B cell (primary cell): ENCODE measurements at regions not wholly inside any gene's neighbourhood (a gene's known extent, or its start where the extent isn't known, plus 50 kb on each side); places are given as distances from the start of the nearest gene placed in this dataset.

Source experiments
- ATAC-seq: fragments of 200-7000 bp; cut with Tn5 transposase; one replicate; pipeline ENCODE4 v1.10.0; 2021; ENCODE audit warnings: low read depth, mild to moderate bottlenecking, moderate number of reproducible peaks, moderate library complexity
- CTCF ChIA-PET: fragments of 350-600 bp; sonication (Branson Sonifier 250); formaldehyde crosslinking; loops from one replicate; lab custom pipeline; 2021; ENCODE audit warnings: antibody characterized with exemption, inconsistent platforms; lab: Charles Lee
- POLR2A ChIA-PET: fragments of 350-600 bp; sonication (Branson Sonifier 250); formaldehyde crosslinking; loops from one replicate; lab custom pipeline; 2021; ENCODE audit warnings: antibody characterized with exemption; lab: Charles Lee
- DNase-seq: peaks from one replicate; pipeline ENCODE4 v3.0.0; 2013
- H2AFZ ChIP-seq: 2 replicates; pipeline ENCODE4 v1.6.1; 2012; ENCODE audit warnings: mild to moderate bottlenecking, low read depth, low read length; ENCODE audit not compliant: insufficient read depth, poor library complexity, severe bottlenecking
- H3K27ac ChIP-seq, 2 donors: 1 replicate in 1 of 2; 2 replicates in 1 of 2; pipeline ENCODE4 v1.5.1; 2012 to 2013; ENCODE audit warnings: low read length in 2 of 2, mild to moderate bottlenecking in 2 of 2, moderate library complexity in 1 of 2
- H3K27me3 ChIP-seq, 4 experiments: fragments of 200-600 bp in 1 of 4; sonication (generic) in 1 of 4; replicated peaks in 1 of 4; 1 replicate in 2 of 4; 2 replicates in 2 of 4; pipeline versions ENCODE4 v1.6.1 to v1.7.0; 2013 to 2016; ENCODE audit warnings: low read length in 3 of 4, mild to moderate bottlenecking in 2 of 4, mixed read lengths in 1 of 4, moderate library complexity in 1 of 4; ENCODE audit not compliant: insufficient read depth in 4 of 4, control insufficient read depth in 3 of 4; ENCODE audit errors: control extremely low read depth in 1 of 4
- H3K36me3 ChIP-seq, 2 experiments: replicated peaks in 1 of 2; 1 replicate in 1 of 2; 2 replicates in 1 of 2; pipeline versions ENCODE4 v1.6.1 to v1.7.1; 2013; ENCODE audit warnings: low read length in 1 of 2; ENCODE audit not compliant: insufficient read depth in 2 of 2, control insufficient read depth in 1 of 2; ENCODE audit errors: control extremely low read depth in 1 of 2, extremely low read depth in 1 of 2
- H3K4me1 ChIP-seq, 2 donors: fragments of 200-600 bp in 1 of 2; sonication (generic) in 1 of 2; 1 replicate in 1 of 2; 2 replicates in 1 of 2; pipeline versions ENCODE4 v1.5.1 to v1.6.1; 2013 to 2017; ENCODE audit warnings: low read length in 2 of 2; ENCODE audit not compliant: control insufficient read depth in 2 of 2, insufficient read depth in 2 of 2
- H3K4me2 ChIP-seq: replicated peaks from 2 replicates; pipeline ENCODE3; 2012; ENCODE audit warnings: mild to moderate bottlenecking, low read depth, low read length; ENCODE audit not compliant: poor library complexity, severe bottlenecking
- H3K4me3 ChIP-seq, 5 experiments: fragments of 200-600 bp in 1 of 5; sonication (generic) in 1 of 5; 1 replicate in 3 of 5; 2 replicates in 2 of 5; pipeline versions ENCODE4 v1.5.1 to v1.7.0; 2011 to 2016; ENCODE audit warnings: low read length in 4 of 5, mild to moderate bottlenecking in 4 of 5, low read depth in 2 of 5, control low read depth in 1 of 5, moderate library complexity in 1 of 5; ENCODE audit not compliant: insufficient read depth in 1 of 5; ENCODE audit errors: control extremely low read depth in 1 of 5, extremely low read depth in 1 of 5
- H3K79me2 ChIP-seq: fragments of 200-600 bp; sonication (generic); one replicate; pipeline ENCODE4 v1.6.0; 2016; ENCODE audit warnings: low read length; ENCODE audit not compliant: control insufficient read depth, insufficient read depth
- H3K9ac ChIP-seq: fragments of 200-600 bp; sonication (generic); 2 replicates; pipeline ENCODE4 v1.6.1; 2017; ENCODE audit warnings: mild to moderate bottlenecking, low read length, moderate library complexity
- H3K9me3 ChIP-seq, 3 donors: one replicate each; pipeline versions ENCODE4 v1.6.1 to v1.7.1; 2013; ENCODE audit warnings: low read length in 2 of 3; ENCODE audit not compliant: control insufficient read depth in 2 of 3, insufficient read depth in 1 of 3; ENCODE audit errors: control extremely low read depth in 1 of 3
- H4K20me1 ChIP-seq: 2 replicates; pipeline ENCODE4 v1.6.0; 2012; ENCODE audit warnings: mild to moderate bottlenecking, low read length; ENCODE audit not compliant: insufficient read depth, control insufficient read depth, poor library complexity, severe bottlenecking
- H3K27ac Mint-ChIP-seq: one replicate; pipeline ENCODE4 v1.8.0; 2021; ENCODE audit warnings: mixed read lengths
- H3K27me3 Mint-ChIP-seq: one replicate; pipeline ENCODE4 v1.8.0; 2021; ENCODE audit warnings: mixed read lengths
- H3K4me1 Mint-ChIP-seq: one replicate; pipeline ENCODE4 v1.8.0; 2021; ENCODE audit warnings: mixed read lengths
- H3K4me3 Mint-ChIP-seq: one replicate; pipeline ENCODE4 v1.8.0; 2021; ENCODE audit warnings: mixed read lengths
- H3K9me3 Mint-ChIP-seq: one replicate; pipeline ENCODE4 v1.8.0; 2022; ENCODE audit warnings: mixed read lengths; ENCODE audit not compliant: insufficient read depth
- EZH2 ChIP-seq: IDR thresholded peaks from 2 replicates; pipeline ENCODE4 v1.6.1; 2012; ENCODE audit warnings: borderline replicate concordance, low read depth, mild to moderate bottlenecking, moderate library complexity, low read length; ENCODE audit not compliant: insufficient read depth, poor library complexity, severe bottlenecking
- WGBS: methylation state at CpG from one replicate; pipeline ENCODE4 v1.1.5; 2013; ENCODE audit warnings: missing lambda C conversion rate; ENCODE audit not compliant: insufficient coverage; 5-methylcytosine and 5-hydroxymethylcytosine counted together
- intact Hi-C: fragments of 100-400 bp; cut with micrococcal nuclease; formaldehyde crosslinking; loops from one replicate; pipeline ENCODE4 v1.10.0; 2022
- TF ChIP-seq, protein P1 (sequence below): fragments of 200-600 bp; IDR thresholded peaks from one replicate; pipeline ENCODE4 v1.8.0; 2022; ENCODE audit warnings: antibody characterized with exemption, mild to moderate bottlenecking

DNA sequence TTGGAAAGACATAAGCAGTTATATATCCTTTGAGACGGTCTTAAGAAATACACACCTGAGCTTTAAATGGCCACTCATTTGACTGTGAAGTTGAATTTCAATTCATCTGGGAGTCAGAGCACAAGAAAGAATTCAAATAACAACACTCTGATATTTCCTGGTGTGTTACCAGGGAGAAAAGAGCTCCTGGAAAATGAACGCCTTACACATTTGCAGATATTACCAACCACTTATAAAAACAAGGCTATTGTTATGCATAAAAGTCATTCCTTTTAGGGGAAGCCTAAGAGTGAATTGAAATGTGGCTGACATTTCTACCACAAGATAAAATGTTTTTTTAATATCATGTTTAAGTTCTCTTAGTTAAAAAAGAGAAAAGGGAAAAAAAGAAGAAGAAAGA lies 229.2 kb upstream of the PLEKHG7 start:
- H3K4me3 Mint-ChIP-seq, result peak overlapping the region; percentile 74
- no peaks in the 10 kb centered on the region for H4K20me1 ChIP-seq
- H3K27me3 Mint-ChIP-seq, result no peaks in the 10 kb centered on the region
- ATAC-seq (no peak), DNase-seq (no peak)
- H3K4me3 ChIP-seq, result peak overlapping the region in 1 of 5 experiments; percentile 36
- intact Hi-C loops, result no loop called here
- no peaks in the 10 kb centered on the region for H3K27me3 ChIP-seq
- peak overlapping the region; percentile 52 for H3K4me2 ChIP-seq
- no peak overlapping the region for H2AFZ ChIP-seq
- peak overlapping the region; percentile 79 to 85 for H3K27ac ChIP-seq
- CTCF ChIA-PET, result interaction anchor here (0.8 to 4.3 kb wide), 7 partner anchors 14 to 1091 kb away, joined by 3 to 20 read pairs (median 4); no protein-coding TSS in a partner anchor
- H3K4me1 ChIP-seq, result peaks cover 88 to 93% of the 10 kb centered on the region in 2 donors
- peaks cover 0 to 45% of the 10 kb centered on the region in 2 experiments for H3K36me3 ChIP-seq
- H3K27ac Mint-ChIP-seq, result peak overlapping the region; percentile 91
- no CpG with 5 or more reads among the region's 2 CpGs for WGBS
- TF ChIP-seq EZH2, result no peak
- TF ChIP-seq, protein P1, sequence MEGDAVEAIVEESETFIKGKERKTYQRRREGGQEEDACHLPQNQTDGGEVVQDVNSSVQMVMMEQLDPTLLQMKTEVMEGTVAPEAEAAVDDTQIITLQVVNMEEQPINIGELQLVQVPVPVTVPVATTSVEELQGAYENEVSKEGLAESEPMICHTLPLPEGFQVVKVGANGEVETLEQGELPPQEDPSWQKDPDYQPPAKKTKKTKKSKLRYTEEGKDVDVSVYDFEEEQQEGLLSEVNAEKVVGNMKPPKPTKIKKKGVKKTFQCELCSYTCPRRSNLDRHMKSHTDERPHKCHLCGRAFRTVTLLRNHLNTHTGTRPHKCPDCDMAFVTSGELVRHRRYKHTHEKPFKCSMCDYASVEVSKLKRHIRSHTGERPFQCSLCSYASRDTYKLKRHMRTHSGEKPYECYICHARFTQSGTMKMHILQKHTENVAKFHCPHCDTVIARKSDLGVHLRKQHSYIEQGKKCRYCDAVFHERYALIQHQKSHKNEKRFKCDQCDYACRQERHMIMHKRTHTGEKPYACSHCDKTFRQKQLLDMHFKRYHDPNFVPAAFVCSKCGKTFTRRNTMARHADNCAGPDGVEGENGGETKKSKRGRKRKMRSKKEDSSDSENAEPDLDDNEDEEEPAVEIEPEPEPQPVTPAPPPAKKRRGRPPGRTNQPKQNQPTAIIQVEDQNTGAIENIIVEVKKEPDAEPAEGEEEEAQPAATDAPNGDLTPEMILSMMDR, result no peak
- peaks cover 8% of the 10 kb centered on the region for H3K9me3 Mint-ChIP-seq
- POLR2A ChIA-PET, result interaction anchor here (0.6 to 2.0 kb wide), 4 partner anchors 15 to 329 kb away, joined by 3 to 4 read pairs (median 4); no protein-coding TSS in a partner anchor
- H3K79me2 ChIP-seq, result peaks cover 99% of the 10 kb centered on the region
- no peak overlapping the region for H3K9ac ChIP-seq
- peaks cover 0 to 5% (median 0%) of the 10 kb centered on the region in 3 donors for H3K9me3 ChIP-seq
- H3K4me1 Mint-ChIP-seq, result peaks cover 88% of the 10 kb centered on the region

DNA sequence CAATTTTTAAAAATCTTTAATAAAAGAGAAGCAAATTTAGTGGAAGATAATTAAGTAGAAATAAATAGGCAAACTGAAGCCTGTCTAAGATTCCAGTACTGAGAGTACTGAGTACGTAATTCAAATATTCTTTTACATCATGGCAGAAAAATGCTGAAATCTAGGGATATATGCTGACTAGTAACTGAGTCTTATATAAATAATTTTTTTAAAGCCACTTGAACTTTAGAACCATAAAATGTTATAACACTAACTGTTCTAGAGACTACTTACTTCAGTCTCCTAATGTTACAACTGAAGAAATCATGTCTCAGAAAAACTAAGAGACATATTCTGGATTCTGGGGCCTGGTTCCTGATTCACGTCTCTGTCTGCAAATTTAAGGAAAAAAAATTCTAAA lies 230.6 kb upstream of the PLEKHG7 start:
- peaks cover 0 to 33% of the 10 kb centered on the region in 2 experiments for H3K36me3 ChIP-seq
- peak overlapping the region; percentile 28 for H3K9ac ChIP-seq
- Mint-ChIP-seq H3K27me3 (no peaks in the 10 kb centered on the region), H3K9me3 (peaks cover 8% of the 10 kb centered on the region), H3K27ac (peak overlapping the region; percentile 91), H3K4me1 (peaks cover 83% of the 10 kb centered on the region), H3K4me3 (peak overlapping the region; percentile 70)
- H3K4me2 ChIP-seq, result peak overlapping the region; percentile 75
- H3K27ac ChIP-seq, result peak overlapping the region; percentile 85 to 93
- intact Hi-C loops, result no loop called here
- no CpG with 5 or more reads among the region's 2 CpGs for WGBS
- H3K79me2 ChIP-seq, result peaks cover 99% of the 10 kb centered on the region
- no peak overlapping the region for H2AFZ ChIP-seq
- H3K4me1 ChIP-seq, result peaks cover 85 to 86% of the 10 kb centered on the region in 2 donors
- TF ChIP-seq EZH2, result no peak
- TF ChIP-seq, protein P1, result no peak
- H4K20me1 ChIP-seq, result no peaks in the 10 kb centered on the region
- ChIA-PET POLR2A (interaction anchor here (1.6 kb wide), 1 partner anchor 27 kb away, joined by 4 read pairs; no protein-coding TSS in a partner anchor), CTCF (no interaction called here)
- H3K9me3 ChIP-seq, result peaks cover 0 to 4% (median 0%) of the 10 kb centered on the region in 3 donors
- no peak for ATAC-seq
- DNase-seq, result no peak
- H3K4me3 ChIP-seq, result peak overlapping the region in 1 of 5 experiments; percentile 48
- no peaks in the 10 kb centered on the region for H3K27me3 ChIP-seq
